Ovary (tissue), 7 donors: ENCODE measurements at regions not wholly inside any gene's neighbourhood (a gene's known extent, or its start where the extent isn't known, plus 50 kb on each side); places are given as distances from the start of the nearest gene placed in this dataset.
A peak's percentile ranks its signal among the peaks of the same experiment; 100 is the strongest.

ENCODE experiments used
- DNase-seq, 5 donors: peaks; one replicate each; pipeline ENCODE4 v3.0.0-alpha.2; 2019 to 2020
- H3K27ac ChIP-seq, 2 donors: fragments of 200-600 bp; one replicate each; pipeline versions ENCODE4 v1.5.1 to v1.8.0; 2019 to 2022
- H3K27me3 ChIP-seq: fragments of 200-600 bp; one replicate; pipeline ENCODE4 v1.8.0; 2022
- H3K36me3 ChIP-seq: fragments of 200-600 bp; sonication (generic); one replicate; pipeline ENCODE4 v1.5.1; 2019
- H3K4me1 ChIP-seq: one replicate; pipeline ENCODE4 v1.8.1; 2013; ENCODE audit warnings: mild to moderate bottlenecking, moderate library complexity; ENCODE audit not compliant: insufficient read depth
- H3K4me3 ChIP-seq: fragments of 200-600 bp; sonication (generic); one replicate; pipeline ENCODE4 v1.5.1; 2017
- H3K9me3 ChIP-seq, 2 donors: fragments of 200-600 bp in 1 of 2; sonication (generic) in 1 of 2; one replicate each; pipeline versions ENCODE4 v1.5.1 to v1.8.1; 2013 to 2019; ENCODE audit warnings: mild to moderate bottlenecking in 1 of 2, moderate library complexity in 1 of 2
- EP300 ChIP-seq: sonication (generic); formaldehyde crosslinking; IDR thresholded peaks from one replicate; pipeline ENCODE4 v1.6.1; 2017; ENCODE audit warnings: antibody characterized with exemption
- POLR2A ChIP-seq: fragments of 450-650 bp; IDR thresholded peaks from one replicate; pipeline ENCODE4 v1.6.1; 2017; ENCODE audit warnings: antibody characterized with exemption, mild to moderate bottlenecking, moderate library complexity
- WGBS, 3 donors: extraction: QIAGEN DNeasy Blood & Tissue Kit in 1 of 3; methylation state at CpG; one replicate each; pipeline versions ENCODE4 v1.1.5 to v1.1.7; 2013 to 2017; 5-methylcytosine and 5-hydroxymethylcytosine counted together
- intact Hi-C, 4 donors: fragments of 100-400 bp; cut with DNase I; formaldehyde crosslinking; loops; one replicate each; pipeline versions ENCODE4 v1.11.0 to v1.15.1; 2022 to 2023
- TF ChIP-seq, protein P1 (sequence below), 3 donors: fragments of 450-650 bp in 2 of 3; fragments of 200-600 bp in 1 of 3; IDR thresholded peaks; one replicate each; pipeline versions ENCODE4 v1.5.1 to v1.8.0; 2016 to 2022; ENCODE audit warnings: antibody characterized with exemption in 3 of 3, mild to moderate bottlenecking in 1 of 3
- donor health status: DM: no; HTN: no; CAD: no; lungs with moderate emphysema.
- donor health status: DM: no; HTN: no; CAD: no.
- donor health status: Bipolar disorder and iron deficiency.
- donor health status: DM: no; HTN: no; CAD: no.
- donor health status: DM: yes; HTN: yes; CAD: no.

DNA sequence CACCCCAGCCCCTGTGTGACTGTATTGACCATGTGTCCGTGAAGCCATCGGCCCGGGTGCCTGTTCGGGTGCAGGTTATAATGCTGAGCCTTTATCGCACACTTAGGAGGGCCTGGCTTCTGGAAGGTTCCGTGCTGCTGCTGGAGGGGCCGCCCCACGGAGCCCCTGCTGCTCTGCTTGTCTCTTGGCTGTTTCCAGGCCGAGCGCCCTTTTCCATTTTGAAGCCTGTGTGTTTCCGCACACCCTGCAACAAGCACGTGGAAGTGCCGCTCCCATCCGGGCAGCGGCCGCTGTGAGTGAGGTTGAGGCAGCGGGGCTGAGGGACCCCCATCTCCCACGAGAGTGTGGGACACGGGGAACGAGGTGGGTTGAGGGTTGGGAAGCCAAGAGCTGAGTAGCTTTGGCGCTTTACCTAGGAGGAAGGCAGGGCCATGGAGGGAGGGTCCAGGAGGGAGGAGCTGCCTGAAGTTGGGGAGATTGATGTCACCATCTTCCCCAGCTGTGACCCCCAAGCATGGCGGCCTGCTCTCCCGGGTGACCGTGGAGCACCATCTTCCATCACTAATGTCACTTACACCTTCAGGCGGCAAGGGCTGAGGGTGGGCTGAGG lies 200.1 kb upstream of the GSE1 start:
- peak in 4 of 5 donors; percentile 9 to 26 (median 18) for DNase-seq

DNA sequence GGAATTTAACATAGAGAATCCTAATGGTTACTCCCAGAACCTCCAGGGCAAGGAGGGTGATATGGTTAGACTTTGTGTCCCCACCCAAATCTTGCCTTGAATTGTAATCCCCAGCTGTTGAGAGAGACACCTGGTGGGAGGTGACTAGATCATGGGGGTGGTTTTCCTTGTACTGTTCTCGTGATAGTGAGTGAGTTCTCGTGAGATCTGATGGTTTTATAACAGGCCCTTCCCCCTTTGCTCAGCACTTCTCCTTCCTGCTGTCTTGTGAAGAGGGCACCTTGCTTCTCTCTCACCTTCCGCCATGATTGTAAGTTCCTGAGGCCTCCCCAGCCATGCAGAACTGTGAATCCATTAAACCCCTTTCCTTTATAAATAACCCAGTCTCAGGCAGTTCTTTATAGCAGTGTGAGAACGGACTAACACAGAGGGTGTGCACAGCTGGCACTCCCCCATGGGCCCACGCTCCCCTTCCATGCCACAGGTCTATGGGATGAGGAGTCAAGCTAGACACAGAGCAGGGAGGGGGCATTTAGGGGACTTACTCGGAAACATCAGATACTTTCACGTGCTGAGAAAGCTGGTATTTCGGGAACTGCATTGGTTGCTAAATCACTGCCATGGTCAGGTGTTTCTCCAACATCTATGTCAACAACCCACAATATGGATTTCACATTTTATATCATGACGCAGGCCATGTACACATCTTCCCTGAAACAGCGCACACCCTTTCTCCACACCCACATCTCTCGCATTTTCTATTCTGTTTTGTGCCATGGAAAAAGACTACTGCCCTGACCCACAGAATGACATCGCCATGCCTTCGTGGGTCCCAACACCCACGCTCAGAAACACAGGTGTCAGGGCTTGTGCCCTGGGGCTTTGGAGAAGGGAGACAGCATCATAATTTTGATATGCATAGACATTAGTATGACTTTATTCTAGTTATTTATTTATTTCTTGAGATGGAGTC lies 199.1 kb upstream of the GSE1 start:
- Histone ChIP-seq H3K4me1 (no peaks in the 10 kb centered on the region), H3K4me3 (no peak overlapping the region), H3K27me3 (no peaks in the 10 kb centered on the region), H3K27ac (no peak overlapping the region), H3K36me3 (no peaks in the 10 kb centered on the region), H3K9me3 (no peaks in the 10 kb centered on the region)
- intact Hi-C loops, result no loop called here
- WGBS, 3 donors, result 94 to 97% (median 95%) methylated on average over 14 of the region's 14 CpGs
- TF ChIP-seq, protein P1, sequence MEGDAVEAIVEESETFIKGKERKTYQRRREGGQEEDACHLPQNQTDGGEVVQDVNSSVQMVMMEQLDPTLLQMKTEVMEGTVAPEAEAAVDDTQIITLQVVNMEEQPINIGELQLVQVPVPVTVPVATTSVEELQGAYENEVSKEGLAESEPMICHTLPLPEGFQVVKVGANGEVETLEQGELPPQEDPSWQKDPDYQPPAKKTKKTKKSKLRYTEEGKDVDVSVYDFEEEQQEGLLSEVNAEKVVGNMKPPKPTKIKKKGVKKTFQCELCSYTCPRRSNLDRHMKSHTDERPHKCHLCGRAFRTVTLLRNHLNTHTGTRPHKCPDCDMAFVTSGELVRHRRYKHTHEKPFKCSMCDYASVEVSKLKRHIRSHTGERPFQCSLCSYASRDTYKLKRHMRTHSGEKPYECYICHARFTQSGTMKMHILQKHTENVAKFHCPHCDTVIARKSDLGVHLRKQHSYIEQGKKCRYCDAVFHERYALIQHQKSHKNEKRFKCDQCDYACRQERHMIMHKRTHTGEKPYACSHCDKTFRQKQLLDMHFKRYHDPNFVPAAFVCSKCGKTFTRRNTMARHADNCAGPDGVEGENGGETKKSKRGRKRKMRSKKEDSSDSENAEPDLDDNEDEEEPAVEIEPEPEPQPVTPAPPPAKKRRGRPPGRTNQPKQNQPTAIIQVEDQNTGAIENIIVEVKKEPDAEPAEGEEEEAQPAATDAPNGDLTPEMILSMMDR (IDR thresholded peaks at IDR 0.05), result no peak
- TF ChIP-seq EP300 (no peak), POLR2A (no peak)
- peak in 3 of 5 donors; percentile 7 to 12 (median 11) for DNase-seq

More for the DNA sequence above, 200.1 kb upstream of the GSE1 start:
- no peaks in the 10 kb centered on the region for H3K27me3 ChIP-seq
- intact Hi-C loops, result no loop called here
- H3K27ac ChIP-seq, result no peak overlapping the region
- H3K36me3 ChIP-seq, result no peaks in the 10 kb centered on the region
- no peaks in the 10 kb centered on the region for H3K4me1 ChIP-seq
- H3K9me3 ChIP-seq, result no peaks in the 10 kb centered on the region
- TF ChIP-seq EP300, result no peak
- TF ChIP-seq POLR2A, result no peak
- TF ChIP-seq, protein P1 (IDR thresholded peaks at IDR 0.05), result no peak
- 90 to 98% (median 96%) methylated on average over 25 of the region's 25 CpGs for WGBS, 3 donors
- H3K4me3 ChIP-seq, result no peak overlapping the region

DNA sequence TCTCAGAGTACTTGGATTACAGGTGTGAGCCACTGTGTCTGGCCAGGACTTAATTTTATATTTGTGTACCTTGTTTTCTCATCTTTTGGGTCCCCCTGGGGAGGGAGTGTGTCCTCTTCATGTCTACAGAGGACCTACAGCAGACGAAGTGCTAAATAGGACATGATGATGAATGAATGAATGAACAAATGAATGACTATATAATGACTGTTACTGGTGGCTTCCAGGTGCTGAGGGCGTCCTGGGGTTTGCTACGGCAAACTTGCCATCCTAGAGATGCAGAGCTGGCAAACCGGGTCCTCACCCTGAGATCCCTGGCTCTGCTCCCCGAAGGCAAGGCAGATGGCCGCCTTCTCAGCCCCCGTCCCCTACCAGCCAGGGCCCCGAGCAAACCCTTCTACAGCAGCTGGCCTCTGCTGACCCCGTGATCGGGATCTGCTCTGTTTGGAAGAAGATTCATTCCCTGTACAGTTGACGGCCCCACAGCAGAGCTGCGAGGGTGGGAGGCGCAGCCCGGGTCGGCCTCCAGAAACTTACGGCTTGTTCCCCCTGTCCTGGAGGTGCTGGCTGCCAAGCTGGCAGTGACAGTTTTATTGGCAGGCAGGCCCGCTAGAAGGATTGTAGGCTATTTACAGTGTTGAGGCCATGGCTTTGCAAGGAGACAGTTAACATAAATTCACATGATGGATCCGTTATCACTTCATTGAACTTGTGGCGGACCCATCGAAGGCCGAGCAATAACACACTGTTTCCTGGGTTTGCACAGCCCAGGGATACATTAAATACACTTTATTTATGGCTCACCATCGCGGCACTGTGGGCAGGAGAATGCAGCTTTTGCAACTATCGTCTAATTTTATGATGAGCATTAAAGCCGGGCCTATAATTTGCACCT lies 197.7 kb upstream of the GSE1 start:
- H3K36me3 ChIP-seq, result no peaks in the 10 kb centered on the region
- no peaks in the 10 kb centered on the region for H3K27me3 ChIP-seq
- H3K4me3 ChIP-seq, result no peak overlapping the region
- 74 to 83% (median 77%) methylated on average over 25 of the region's 25 CpGs for whole genome bisulfite sequencing, 3 donors
- DNase-seq, result peak in 4 of 5 donors; percentile 8 to 29 (median 15)
- no peaks in the 10 kb centered on the region for H3K4me1 ChIP-seq
- no peak overlapping the region for H3K27ac ChIP-seq
- no peak for TF ChIP-seq EP300
- TF ChIP-seq POLR2A, result no peak
- TF ChIP-seq, protein P1 (IDR thresholded peaks at IDR 0.05), result no peak
- H3K9me3 ChIP-seq, result no peaks in the 10 kb centered on the region
- intact Hi-C loops, result loop anchor here in 1 of 4 donors (5.0 kb wide), 1 partner anchor 77 kb away; no protein-coding TSS in a partner anchor
